ENCODE measurements at regions not wholly inside any gene's neighbourhood (a gene's known extent, or its start where the extent isn't known, plus 50 kb on each side); places are given as distances from the start of the nearest gene placed in this dataset.

DNA sequence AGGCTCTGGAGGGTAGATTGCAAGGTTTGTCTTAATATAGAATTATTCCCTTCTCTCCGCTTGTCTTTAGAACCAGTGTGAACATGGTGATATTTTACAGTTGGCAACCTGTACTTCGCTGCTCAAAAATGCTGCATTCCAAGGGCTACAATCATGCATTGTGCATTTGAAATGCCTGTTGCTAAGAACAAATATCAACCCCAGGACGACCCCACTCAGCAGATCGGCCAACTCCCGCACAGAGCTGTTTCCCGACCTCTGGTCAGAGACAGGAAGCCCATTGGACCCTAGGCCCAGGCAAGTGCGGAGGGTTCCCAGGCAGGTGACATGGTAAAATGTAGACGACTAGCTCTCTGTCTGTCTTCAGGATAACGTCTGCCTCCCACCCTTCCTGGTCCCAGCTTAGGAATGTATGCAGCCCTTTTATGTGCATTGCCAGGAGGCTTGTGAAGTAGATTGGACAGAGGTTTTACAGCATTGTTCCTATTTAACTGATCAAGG is 263.5 kb downstream of the FOXO1 start:
- TF ChIP-seq YY1 (IDR thresholded peaks at IDR 0.05; ENCODE audit: insufficient read depth, insufficient read length) = no peak
- TF ChIP-seq ZNF274 (IDR thresholded peaks at IDR 0.05; ENCODE audit: low read depth, low read length) = no peak
